Urinary bladder (tissue), 3 donors: ENCODE measurements at regions not wholly inside any gene's neighbourhood (a gene's known extent, or its start where the extent isn't known, plus 50 kb on each side); places are given as distances from the start of the nearest gene placed in this dataset.
"Not testable (repeated sequence)": the region's sequence is repeated elsewhere in the genome, so short reads cannot be mapped to it uniquely, and the experiment has no call there.

Experiments
- DNase-seq: peaks from one replicate; pipeline ENCODE4 v3.0.0-alpha.2; 2015; ENCODE audit errors: extremely low spot score
- H3K27ac ChIP-seq: one replicate; pipeline ENCODE4 v1.5.1; 2013; ENCODE audit warnings: low read depth, mild to moderate bottlenecking, moderate library complexity
- H3K36me3 ChIP-seq: one replicate; pipeline ENCODE4 v1.6.1; 2013; ENCODE audit warnings: mild to moderate bottlenecking, moderate library complexity; ENCODE audit not compliant: insufficient read depth
- H3K4me1 ChIP-seq: one replicate; pipeline ENCODE4 v1.6.1; 2013; ENCODE audit warnings: mild to moderate bottlenecking, moderate library complexity; ENCODE audit not compliant: insufficient read depth
- H3K4me3 ChIP-seq: one replicate; pipeline ENCODE4 v1.5.1; 2013; ENCODE audit warnings: low read depth, low read length
- WGBS: extraction: QIAGEN DNeasy Blood & Tissue Kit; methylation state at CpG from one replicate; pipeline ENCODE4 v1.1.7; 2013; 5-methylcytosine and 5-hydroxymethylcytosine counted together
- donor health status: healthy with polysubstance abuse.
- donor health status: healthy.

GRCh38 chr1:9465640-9466039, 73.6 kb upstream of the SLC25A33 start:
- Histone ChIP-seq H3K4me1 (no peaks in the 10 kb centered on the region), H3K27ac (no peak overlapping the region), H3K4me3 (no peak overlapping the region), H3K36me3 (no peaks in the 10 kb centered on the region)
- no peak for DNase-seq
- WGBS: 80% methylated on average over 9 of the region's 9 CpGs

- 36% methylated on average over 29 of the region's 29 CpGs for WGBS
- H3K27ac ChIP-seq: no peak overlapping the region
- no peak overlapping the region for H3K4me3 ChIP-seq
- no peak for DNase-seq
- no peaks in the 10 kb centered on the region for H3K4me1 ChIP-seq
- H3K36me3 ChIP-seq: no peaks in the 10 kb centered on the region
Observed at GRCh38 chr1:9466780-9467758, 72.2 kb upstream of the SLC25A33 start.

GRCh38 chr1:9469882-9470281, 69.4 kb upstream of the SLC25A33 start:
- H3K36me3 ChIP-seq, H3K4me3 ChIP-seq, H3K27ac ChIP-seq, DNase-seq, H3K4me1 ChIP-seq: not testable (repeated sequence)
- 93% methylated on average over 3 of the region's 3 CpGs for WGBS

- Histone ChIP-seq H3K4me3 (no peak overlapping the region), H3K4me1 (no peaks in the 10 kb centered on the region), H3K27ac (no peak overlapping the region), H3K36me3 (no peaks in the 10 kb centered on the region)
- 55% methylated on average over 15 of the region's 15 CpGs for WGBS
- DNase-seq: no peak
Observed at GRCh38 chr1:9471679-9472078, 67.6 kb upstream of the SLC25A33 start.

GRCh38 chr1:9472386-9473031, 66.8 kb upstream of the SLC25A33 start:
- Histone ChIP-seq H3K36me3 (no peaks in the 10 kb centered on the region), H3K4me3 (no peak overlapping the region)

GRCh38 chr1:9473032-9473807, 66.0 kb upstream of the SLC25A33 start:
- H3K27ac ChIP-seq: no peak overlapping the region
- no peak overlapping the region for H3K4me3 ChIP-seq
- 35% methylated on average over 14 of the region's 14 CpGs for WGBS
- H3K36me3 ChIP-seq: no peaks in the 10 kb centered on the region
- no peak for DNase-seq
- no peaks in the 10 kb centered on the region for H3K4me1 ChIP-seq

More at GRCh38 chr1:9472386-9473031, 66.8 kb upstream of the SLC25A33 start:
- no peak for DNase-seq
- Histone ChIP-seq H3K27ac (no peak overlapping the region), H3K4me1 (no peaks in the 10 kb centered on the region)
- WGBS: 61% methylated on average over 13 of the region's 13 CpGs

GRCh38 chr1:9475061-9475627, 64.1 kb upstream of the SLC25A33 start:
- no peaks in the 10 kb centered on the region for H3K4me1 ChIP-seq
- WGBS: 80% methylated on average over 15 of the region's 15 CpGs
- DNase-seq: no peak
- no peak overlapping the region for H3K4me3 ChIP-seq
- H3K36me3 ChIP-seq: no peaks in the 10 kb centered on the region
- H3K27ac ChIP-seq: no peak overlapping the region

- Histone ChIP-seq H3K4me1 (no peaks in the 10 kb centered on the region), H3K4me3 (no peak overlapping the region), H3K27ac (no peak overlapping the region), H3K36me3 (no peaks in the 10 kb centered on the region)
- no peak for DNase-seq
- 69% methylated on average over 4 of the region's 4 CpGs for WGBS
Observed at GRCh38 chr1:9476790-9477463, 62.3 kb upstream of the SLC25A33 start.

GRCh38 chr1:9477535-9477934, 61.7 kb upstream of the SLC25A33 start:
- no peaks in the 10 kb centered on the region for H3K36me3 ChIP-seq
- H3K4me3 ChIP-seq: no peak overlapping the region
- H3K27ac ChIP-seq: no peak overlapping the region
- 83% methylated on average over 4 of the region's 4 CpGs for WGBS
- no peak for DNase-seq
- no peaks in the 10 kb centered on the region for H3K4me1 ChIP-seq

- Histone ChIP-seq H3K4me3 (no peak overlapping the region), H3K27ac (no peak overlapping the region), H3K4me1 (no peaks in the 10 kb centered on the region), H3K36me3 (no peaks in the 10 kb centered on the region)
- no peak for DNase-seq
- 93% methylated on average over 6 of the region's 6 CpGs for WGBS
Observed at GRCh38 chr1:9478021-9478420, 61.2 kb upstream of the SLC25A33 start.

GRCh38 chr1:9481048-9481447, 58.2 kb upstream of the SLC25A33 start:
- 66% methylated on average over 6 of the region's 6 CpGs for WGBS
- Histone ChIP-seq H3K36me3 (no peaks in the 10 kb centered on the region), H3K4me1 (no peaks in the 10 kb centered on the region), H3K4me3 (no peak overlapping the region), H3K27ac (no peak overlapping the region)
- no peak for DNase-seq

- no peak overlapping the region for H3K4me3 ChIP-seq
- H3K36me3 ChIP-seq: no peaks in the 10 kb centered on the region
- no peak for DNase-seq
- WGBS: 82% methylated on average over 9 of the region's 9 CpGs
- H3K4me1 ChIP-seq: no peaks in the 10 kb centered on the region
- H3K27ac ChIP-seq: no peak overlapping the region
Observed at GRCh38 chr1:9482403-9482802, 56.9 kb upstream of the SLC25A33 start.
